ENCODE measurements at regions not wholly inside any gene's neighbourhood (a gene's known extent, or its start where the extent isn't known, plus 50 kb on each side); places are given as distances from the start of the nearest gene placed in this dataset.

DNA sequence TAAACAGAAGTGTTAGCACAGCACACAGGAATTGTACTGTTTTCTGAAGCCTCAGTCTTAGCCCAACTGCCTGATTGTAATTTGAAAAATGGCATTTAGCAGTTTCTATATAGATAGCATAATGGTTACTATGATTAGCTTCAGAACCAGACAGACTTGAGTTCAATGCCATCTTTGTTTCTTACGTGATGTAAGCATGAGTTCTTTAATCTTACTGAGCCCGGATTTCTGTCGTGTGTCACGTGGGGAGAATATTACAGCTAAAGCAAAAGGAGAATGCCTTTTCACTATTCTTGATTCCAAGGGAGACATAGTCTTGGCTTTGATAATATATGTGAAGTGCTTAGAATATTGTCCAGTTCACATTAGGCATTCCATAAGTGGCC lies 407.3 kb downstream of the STIM2 start:
- no peak for DNase-seq (ENCODE audit: low spot score)

DNA sequence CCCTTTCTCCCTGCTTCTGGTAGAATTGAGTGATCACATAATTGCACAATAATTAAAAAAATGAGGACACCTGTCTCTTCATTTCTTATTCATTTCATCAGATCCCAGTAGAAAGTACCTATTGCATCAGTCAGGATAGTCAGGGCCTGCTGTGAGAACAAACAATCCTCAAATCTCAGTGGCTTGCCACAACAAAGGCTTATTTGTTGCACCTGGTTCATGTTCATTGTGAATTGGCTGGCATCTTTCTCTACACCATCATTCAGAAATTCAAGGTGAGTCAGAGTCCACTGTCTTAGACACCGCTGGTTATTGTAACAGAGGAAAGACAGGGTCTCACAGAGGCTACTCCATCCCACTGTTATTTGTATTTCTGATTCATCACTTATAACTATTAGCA lies 409.8 kb downstream of the STIM2 start:
- DNase-seq (ENCODE audit: low spot score) = no peak

DNA sequence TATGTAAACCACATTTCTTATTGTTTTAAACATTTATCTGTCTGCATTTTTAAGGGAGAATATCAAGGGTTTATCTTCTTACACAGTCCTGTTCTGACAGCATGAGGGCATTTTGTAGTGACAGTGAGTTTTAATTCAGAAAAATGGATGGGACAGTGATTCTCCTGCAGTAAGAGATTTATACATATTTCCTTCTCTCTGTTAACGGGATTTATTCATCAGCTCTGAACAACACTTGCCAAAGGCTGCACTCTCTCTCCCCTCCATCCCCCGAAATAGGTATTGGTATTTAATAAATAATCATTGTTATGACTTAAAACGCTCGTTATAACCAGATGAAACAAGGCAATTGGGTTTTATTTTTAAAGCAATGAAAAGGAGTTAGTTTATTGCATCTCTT lies 410.9 kb downstream of the STIM2 start:
- DNase-seq (ENCODE audit: low spot score) = no peak

DNA sequence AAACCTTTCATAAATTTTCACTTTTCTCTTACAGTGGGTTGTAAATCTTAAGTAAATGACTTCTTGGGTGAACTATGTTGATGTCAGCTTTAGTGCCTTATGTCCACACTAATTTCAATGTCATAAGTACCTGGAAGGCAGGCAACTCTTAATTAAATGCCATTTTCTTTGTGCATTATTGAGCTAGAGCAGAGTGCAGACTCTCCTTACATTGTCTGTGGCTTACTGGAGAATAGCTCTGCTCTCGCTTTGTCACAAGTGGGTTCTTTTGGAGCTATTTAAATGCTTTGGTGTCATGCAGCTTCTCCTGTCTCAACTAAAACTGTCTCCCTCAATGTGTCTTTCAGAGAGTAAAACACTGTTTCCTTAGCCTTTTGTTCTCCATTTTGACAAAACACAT lies 411.6 kb downstream of the STIM2 start:
- DNase-seq (ENCODE audit: low spot score) = no peak

DNA sequence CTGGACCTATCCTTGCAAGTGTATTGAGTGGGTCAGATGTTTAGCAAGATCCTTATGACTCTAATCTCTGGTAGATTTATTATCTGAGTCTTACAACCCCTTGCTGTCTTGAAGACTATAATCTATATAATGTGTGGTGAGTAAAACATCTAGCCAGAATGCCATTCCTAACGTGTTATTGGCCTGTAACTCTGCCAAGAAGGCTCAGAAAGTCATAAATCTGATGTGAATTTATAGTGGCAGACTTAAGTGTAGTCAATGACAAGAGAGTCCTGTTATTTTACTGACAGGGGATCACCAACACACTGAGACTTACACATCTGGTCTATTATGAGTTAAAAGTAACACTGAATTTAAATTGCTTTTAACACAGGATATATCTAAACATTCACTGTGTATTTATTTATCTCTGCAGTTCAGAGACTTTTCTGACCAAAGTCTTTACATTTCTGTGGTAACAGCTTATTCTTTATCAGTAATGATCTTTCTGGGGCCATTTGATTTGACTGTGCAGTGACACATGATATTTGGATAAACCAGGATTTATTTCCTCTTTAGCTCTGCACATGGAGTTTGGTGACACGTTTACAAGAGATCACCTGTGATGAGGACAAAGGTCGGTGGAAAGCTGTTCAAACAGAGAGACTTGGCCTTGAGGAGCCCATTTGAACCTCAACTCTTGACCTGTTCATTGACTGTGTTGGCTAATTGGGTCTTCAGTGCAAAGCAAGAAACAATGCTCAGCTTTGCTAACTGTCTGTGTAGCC lies 415.8 kb downstream of the STIM2 start:
- DNase-seq (ENCODE audit: low spot score) = no peak

DNA sequence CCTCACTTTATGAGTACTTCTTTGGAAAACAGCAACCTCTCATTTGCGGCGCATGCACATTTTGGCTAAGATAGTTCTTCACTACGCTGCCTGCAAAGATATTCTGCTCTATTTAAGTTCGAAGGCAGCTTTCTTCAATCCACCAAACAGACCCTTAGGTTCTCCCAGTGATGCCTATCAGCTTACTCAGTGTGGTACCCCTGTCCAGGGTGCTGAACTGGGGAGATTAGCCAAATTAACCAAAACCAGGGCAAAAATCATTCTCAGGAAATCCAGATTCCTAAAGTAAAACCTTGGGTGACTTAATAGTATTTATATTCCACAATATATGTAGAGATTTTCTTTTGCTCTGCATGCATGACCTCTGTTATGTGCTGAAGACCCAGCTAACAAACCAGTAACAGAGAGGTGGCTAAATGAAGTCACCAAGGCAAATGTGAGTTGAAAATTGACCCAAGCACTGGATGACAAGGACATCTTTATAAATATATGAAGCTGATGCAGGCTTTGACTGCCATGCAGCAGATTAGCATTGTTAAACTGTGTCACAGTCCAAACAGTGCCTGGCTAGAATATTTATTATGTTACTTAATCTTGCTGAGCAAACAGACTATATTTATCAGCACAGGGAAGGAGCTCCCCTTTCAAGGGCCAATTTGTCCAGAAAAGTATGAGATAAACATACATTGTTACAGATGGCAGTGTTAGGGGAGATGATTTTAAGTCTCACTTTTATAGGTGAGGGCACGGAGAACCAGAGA lies 418.2 kb downstream of the STIM2 start:
- peak; percentile 15 for DNase-seq (ENCODE audit: low spot score)

DNA sequence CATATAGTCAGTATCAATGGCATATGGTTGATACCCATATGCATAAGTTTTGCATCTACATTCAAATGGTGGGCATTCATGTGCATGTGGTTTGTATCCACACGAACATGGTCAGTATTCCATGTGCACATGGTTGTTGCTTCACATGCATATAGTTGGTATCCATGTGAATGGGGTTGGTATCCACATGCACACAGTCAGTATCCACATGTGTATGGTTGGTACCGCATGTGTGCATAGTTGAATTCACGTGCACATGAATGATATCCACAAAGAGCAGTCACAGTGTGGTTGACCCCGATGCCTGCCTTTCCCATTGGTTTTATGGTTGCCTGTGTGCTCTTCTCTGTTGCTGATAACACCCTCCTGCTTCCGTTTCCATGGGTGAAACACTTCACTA lies 427.9 kb downstream of the STIM2 start:
- no peak for DNase-seq (ENCODE audit: low spot score)

DNA sequence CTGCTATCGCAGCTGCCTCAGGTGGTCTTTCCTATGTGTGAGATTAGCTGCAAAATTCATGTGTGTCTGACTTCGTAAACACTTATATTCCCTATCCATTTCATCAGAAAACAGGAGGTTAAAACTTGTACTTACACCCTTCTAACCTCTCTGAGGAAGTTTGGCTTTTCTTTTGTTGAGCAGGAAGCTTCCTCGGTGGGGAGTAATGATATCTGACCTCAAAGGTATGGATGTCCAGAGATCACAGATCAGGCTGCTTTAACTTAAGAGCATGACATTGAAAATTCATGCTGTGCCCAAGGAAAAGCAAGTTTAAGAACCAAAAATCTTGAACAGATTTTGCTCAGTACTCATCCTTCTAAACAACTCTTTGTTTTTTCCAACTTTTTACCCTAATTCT lies 429.1 kb downstream of the STIM2 start:
- DNase-seq (ENCODE audit: low spot score) = no peak

DNA sequence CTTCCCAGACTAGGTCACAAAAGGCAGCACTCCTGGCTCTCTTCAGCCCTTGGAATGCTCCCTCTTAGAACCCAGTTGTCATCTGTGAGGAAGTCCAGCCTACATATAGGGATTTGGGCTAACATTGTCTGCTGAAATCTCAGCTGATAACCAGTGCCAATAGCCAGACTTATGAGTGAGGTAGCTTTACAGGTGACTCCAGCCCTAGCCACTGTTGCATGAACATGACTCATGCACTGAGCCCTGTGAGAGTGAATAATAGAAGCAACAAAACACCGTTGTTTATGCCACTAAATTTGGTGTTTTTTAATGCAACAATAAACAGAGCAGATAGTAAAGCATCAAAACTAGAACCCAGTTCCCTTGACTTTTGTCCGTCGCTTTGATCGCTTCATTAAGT lies 433.2 kb downstream of the STIM2 start:
- no peak for DNase-seq (ENCODE audit: low spot score)

DNA sequence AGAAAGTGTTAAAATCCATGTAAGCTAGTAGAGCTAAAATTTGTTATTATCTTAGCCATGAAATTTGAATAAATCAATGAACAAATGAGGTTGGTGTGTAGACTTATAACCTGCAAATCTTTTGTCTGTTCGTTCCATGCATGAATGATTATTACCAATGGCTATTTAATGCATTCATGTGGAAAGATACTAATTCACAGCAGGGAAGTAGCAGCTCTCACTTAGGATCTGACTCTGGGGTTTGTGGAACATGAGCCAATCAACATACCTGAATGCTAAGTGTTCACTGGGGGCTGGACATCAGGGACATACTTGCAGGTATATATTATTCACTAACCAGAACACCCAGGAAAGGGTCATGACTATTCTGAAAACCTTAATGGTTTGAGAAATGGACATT lies 444.1 kb downstream of the STIM2 start:
- DNase-seq (ENCODE audit: low spot score) = no peak

DNA sequence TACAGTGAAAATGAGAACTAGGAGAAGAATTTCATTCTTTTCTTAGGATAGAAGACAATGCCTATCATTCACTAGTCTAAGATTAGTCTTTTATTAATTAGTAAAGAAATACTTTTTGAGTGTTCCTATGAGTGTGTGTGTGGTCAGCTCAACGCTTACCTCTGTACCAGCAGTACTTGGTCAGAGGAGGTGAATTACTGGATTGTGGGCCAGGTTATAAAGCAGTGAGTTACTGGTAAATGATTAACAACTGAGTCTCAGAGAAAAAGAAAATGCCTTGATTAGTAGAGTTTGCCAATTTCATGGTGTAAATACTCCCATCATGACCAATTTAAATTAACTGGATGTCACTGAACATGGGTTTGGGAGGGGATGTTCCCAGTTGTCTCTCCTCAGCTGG lies 444.6 kb downstream of the STIM2 start:
- no peak for DNase-seq (ENCODE audit: low spot score)

DNA sequence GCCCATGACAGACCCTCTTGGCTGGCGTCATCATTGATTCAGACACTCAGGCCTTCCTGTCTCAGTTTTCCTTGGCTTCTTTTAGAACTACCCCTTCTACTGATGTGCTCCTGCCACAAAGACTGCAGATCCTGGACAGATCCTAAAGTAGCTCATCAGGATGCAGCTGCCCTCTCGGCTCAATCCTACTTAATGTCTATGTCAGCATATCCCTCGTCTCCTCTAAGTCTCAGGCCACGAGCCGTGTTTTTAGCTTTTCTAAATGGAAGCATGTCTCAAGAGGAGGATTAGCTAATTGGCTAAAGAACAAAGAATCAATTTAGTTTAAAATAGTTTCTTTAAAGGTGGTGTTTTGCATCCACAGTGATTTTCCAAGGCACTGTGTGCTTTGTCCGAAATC lies 447.7 kb downstream of the STIM2 start:
- no peak for DNase-seq (ENCODE audit: low spot score)

DNA sequence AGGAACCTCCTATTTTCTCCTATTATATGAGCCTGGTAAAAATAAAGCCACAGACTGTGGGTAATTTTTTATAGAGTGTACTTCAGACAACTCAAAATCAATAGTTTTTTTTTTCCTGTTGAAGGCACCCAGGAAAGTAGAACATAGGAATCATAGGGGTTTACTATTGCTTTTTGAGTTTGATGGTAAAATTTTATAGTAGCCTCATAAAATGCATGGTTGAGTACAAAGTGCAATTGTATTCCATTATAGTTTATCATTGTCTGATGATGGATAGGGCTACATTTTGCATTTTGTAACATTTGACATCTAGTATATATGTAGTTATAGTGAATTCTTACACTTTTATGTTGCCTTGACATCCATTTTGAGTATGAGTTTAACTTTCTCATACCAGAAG lies 455.0 kb downstream of the STIM2 start:
- DNase-seq (ENCODE audit: low spot score) = no peak

DNA sequence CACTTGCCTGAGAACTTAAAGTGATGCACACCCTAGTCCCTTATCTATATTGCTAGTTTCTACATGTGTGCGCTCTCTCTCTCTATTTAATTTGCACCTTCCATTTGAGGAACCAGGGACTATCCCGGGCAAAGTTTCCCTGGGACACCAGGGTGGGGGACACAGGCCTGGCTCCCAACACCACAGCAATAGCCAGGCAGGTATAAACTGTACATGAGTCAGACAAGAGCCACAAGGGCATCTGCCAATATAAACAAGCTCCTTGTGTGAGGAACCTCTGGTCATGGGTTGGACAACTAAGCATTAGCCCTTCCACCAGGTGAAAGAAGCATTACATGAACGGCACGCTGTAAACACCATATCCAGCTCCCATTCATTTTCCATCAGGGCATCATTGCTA lies 455.5 kb downstream of the STIM2 start:
- DNase-seq (ENCODE audit: low spot score) = no peak

DNA sequence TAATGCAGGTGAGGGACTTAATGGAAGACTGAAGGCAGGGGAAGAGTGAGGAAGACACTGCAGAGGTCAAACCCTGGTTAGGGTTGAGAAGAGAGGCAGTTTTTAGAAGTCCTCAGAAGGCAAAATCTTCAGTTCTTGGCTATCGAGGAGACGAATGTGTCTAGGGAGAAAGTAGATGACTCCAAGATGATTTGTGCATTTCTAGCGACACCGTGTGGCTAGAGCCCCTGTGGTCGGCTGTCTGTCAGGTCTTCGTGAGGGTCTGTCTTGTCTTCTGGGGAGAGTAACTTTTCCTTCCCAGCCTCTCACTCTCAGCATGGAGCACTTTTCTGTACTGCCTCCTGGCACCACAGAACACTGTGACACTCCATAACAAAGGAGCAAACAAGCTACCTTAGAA lies 458.1 kb downstream of the STIM2 start:
- peak; percentile 11 for DNase-seq (ENCODE audit: low spot score)

DNA sequence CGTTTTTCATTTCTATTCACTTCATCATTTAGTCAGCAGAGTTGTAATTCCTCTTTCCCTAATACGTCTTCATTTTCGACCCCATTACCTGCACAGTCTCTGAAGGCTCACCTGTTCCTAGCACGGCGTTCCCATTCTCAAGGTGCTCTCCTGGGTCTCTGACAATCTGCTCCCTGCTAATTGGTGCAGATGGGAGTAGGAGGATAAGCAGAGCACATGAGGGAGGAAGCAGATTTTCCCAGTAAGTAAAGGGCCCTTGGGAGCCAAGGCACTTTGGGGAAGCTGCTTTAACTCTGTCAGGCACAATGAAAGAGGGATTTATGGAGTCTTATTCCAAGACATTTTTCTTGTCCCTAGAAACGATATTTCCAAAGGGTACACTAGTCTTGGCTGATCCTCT lies 466.4 kb downstream of the STIM2 start:
- DNase-seq (ENCODE audit: low spot score) = no peak

DNA sequence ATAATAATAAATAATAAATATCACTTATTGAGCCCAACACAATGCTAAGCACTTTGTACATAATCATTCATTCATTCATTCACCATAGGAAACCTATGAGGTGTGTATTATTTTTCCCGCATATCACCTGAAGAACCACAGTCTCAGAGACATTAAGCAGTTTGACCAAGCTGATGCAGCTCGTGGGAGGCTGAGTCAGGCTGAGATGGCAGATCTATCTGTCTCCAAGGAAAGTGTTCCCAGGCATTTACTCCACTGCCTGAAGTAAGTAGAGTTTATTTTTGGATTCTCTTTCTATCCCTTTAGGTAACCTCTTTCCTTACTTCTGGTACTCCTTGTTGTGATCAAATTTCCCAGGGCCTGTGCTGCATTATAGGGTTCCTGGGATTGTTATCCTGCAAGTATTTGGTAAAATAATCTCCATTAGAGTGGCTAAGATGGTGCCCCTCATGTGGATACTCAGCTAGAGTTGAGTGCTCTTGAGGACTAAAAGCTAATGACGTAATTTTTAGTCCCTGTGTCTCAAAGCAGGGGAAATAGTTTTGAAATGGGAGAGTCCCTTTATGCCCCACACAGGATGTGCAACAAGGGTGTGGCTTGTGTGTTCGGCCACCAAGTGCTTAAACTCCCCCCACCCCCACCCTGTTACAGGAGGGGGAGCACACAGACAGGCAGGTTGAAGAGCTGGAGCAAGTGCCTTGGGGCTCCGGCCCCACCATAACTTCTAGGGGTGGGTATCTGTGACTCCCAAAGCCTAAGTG lies 467.0 kb downstream of the STIM2 start:
- DNase-seq (ENCODE audit: low spot score) = no peak

DNA sequence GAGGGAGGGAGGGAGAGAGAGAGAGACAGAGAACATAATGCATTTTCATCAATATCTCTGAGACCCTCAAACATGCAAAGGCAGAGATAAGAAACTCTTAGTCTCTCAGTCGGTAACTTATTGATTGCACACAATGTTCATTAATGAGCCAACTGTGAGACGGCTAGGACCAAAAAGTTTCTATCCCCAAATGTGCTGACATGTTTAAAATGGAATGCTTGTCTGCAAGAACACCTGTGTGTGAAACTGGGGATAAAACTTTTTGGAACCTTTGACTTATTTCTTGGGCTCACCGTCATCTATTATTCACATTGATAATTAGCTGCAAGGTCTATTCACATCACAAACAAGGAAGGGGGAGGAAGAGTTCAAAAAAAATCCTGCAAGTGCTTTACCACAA lies 477.9 kb downstream of the STIM2 start:
- no peak for DNase-seq (ENCODE audit: low spot score)

DNA sequence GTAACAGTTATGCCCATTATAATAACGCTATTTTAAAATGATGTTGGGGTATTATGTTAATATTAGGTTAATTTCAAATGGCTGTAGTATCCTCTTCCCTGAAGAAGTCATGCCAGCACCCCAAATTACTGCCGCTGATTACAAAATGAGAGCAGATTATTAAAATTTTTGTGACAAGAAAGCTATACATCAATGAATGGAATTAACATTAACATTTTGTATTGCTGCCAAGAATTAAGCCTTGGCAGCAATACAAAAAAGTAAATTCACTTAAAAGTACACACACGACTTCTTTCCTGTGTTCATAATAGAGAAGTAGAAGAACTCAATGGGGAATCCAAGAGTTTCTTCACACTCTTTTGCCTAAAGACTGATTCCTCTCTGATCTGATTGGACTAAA lies 482.8 kb downstream of the STIM2 start:
- DNase-seq (ENCODE audit: low spot score) = no peak

DNA sequence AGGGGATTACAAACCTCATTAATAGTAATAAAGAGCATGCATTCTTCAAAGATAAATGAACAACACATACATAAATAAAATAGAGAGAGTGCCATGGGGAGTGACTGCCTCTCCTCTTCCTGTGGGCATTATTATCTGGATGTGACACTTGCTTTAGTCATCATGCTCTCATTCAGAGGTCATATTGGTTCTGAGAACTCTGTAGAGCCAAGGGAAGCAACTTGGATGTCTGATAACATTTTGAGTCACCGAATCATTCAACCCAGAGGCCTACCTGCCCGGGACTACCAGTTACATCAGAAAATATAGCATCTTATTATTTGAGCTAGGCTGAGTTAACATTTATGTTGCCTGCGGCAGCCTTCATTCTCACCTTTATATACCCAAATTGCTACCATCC lies 489.5 kb downstream of the STIM2 start:
- peak; percentile 86 for DNase-seq (ENCODE audit: low spot score)

DNA sequence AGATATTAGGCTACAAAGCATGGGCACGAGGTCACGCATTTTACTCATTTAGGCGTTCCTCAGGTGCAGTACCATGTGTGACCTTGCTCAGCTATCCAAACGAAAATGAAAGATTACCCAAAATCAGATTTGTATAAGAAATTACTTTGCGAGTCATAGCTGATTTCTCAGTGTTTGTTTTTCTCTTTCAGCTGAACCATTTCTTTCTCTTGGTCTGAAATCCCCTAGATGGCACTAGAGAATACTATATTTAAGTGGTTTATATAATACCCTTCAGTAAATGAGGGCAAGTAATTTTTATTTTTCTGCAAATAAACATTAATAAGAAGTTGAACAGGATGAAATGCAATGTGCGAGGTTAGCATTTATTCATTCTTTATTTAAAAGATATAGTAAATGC lies 496.6 kb downstream of the STIM2 start:
- DNase-seq (ENCODE audit: low spot score) = peak; percentile 30

DNA sequence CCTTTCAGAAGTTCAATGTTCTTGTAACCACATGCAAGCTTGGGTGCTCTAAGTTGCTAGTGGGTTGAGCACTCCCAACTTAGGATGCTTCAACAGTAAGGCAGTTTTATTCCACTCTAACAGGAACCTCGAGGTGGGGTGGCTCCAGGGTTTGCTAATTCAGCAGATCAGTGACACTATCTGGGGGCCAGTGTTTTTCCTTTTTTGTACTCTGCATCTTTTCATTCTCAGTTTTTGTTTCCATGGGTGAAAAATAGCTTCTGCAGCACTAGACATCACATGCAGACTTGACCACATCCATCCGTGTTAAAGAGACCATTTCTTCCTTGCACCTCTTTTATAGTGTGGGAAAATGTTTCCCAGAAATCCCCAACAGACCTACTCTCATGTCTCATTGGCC lies 497.6 kb downstream of the STIM2 start:
- no peak for DNase-seq (ENCODE audit: low spot score)

DNA sequence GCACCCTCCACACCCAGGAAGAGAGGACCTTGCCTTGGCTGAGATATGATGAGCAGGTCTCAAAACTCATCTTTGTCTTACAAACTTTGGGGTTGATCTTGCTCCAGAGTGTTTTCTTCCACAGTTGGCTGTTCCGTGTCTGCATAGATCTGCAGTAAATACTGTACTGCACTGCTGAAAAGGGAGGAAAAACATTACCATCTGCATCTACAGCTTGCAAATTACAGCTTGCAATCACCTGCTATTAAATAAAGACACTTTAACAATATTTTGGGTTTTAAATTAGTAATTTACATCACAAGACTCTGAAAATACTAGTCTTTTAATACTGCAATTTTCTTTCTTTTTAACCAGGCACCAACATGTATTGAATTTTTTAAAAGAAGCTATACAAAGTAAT lies 499.5 kb downstream of the STIM2 start:
- no peak for DNase-seq (ENCODE audit: low spot score)

Measured in kidney capillary endothelial cell (primary cell).